ENCODE measurements at regions not wholly inside any gene's neighbourhood (a gene's known extent, or its start where the extent isn't known, plus 50 kb on each side); places are given as distances from the start of the nearest gene placed in this dataset.

DNA sequence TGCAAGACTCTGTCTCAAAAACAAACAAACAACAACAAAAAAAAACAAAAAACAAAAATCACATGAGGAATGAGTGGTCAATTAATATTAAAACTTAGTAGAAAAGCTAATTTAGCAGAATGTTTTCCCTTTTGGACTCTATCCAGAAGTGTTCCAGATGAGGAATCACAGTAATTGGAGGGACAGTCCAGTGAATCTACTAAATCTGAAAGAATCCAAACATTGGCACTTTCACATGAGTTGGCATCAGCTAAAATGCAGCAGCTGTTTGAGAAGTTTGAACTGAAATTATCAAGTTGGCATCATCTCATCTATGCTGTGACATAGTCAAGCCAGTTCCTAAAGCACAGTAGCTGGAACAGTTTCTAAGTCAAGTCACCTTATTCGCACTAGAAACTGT lies 367.8 kb downstream of the PPP1R3A start:
- intact Hi-C loops (cut with DNase I; ENCODE audit: low total_unique reads) (loop anchor here (5.0 kb wide), 1 partner anchor 1521 kb away; no protein-coding TSS in a partner anchor), in situ Hi-C loops (cut with MboI; ENCODE audit: low pct_ligation_motif_present in 1 of 4, low pct_unique_long_range_greater_than_20kb in 1 of 4, low sequenced_read_pairs in 3 of 4) (no loop called here)
- no peak for DNase-seq
- H3K4me3 ChIP-seq: no peak overlapping the region
- H3K27ac ChIP-seq: no peak overlapping the region
- no peaks in the 10 kb centered on the region for H3K9me3 ChIP-seq
- 75% methylated on average over 1 of the region's 1 CpG; no CpG with 5 or more reads in 1 of the 2 donors for WGBS, 2 donors (ENCODE audit: low coverage in 1 of 2)
- no peaks in the 10 kb centered on the region for H3K27me3 ChIP-seq
- TF ChIP-seq POLR2AphosphoS5 (IDR thresholded peaks at IDR 0.05): no peak
- no peak for TF ChIP-seq CTCF (IDR thresholded peaks at IDR 0.05)
- no peak for TF ChIP-seq EP300 (IDR thresholded peaks at IDR 0.05; ENCODE audit: low read depth)
- TF ChIP-seq POLR2A (IDR thresholded peaks at IDR 0.05): no peak
- H3K36me3 ChIP-seq: no peaks in the 10 kb centered on the region
- no peaks in the 10 kb centered on the region for H3K4me1 ChIP-seq

GRCh38 chr7:113548561-113548960 lies 370.2 kb downstream of the PPP1R3A start:
- in situ Hi-C loops (cut with MboI; ENCODE audit: low pct_ligation_motif_present in 1 of 4, low pct_unique_long_range_greater_than_20kb in 1 of 4, low sequenced_read_pairs in 3 of 4): no loop called here
- H3K4me3 ChIP-seq: no peak overlapping the region
- H3K27me3 ChIP-seq: no peaks in the 10 kb centered on the region
- TF ChIP-seq EP300 (IDR thresholded peaks at IDR 0.05; ENCODE audit: low read depth): no peak
- TF ChIP-seq POLR2AphosphoS5 (IDR thresholded peaks at IDR 0.05): no peak
- no peak for TF ChIP-seq CTCF (IDR thresholded peaks at IDR 0.05)
- no peak for TF ChIP-seq POLR2A (IDR thresholded peaks at IDR 0.05)
- H3K36me3 ChIP-seq: no peaks in the 10 kb centered on the region
- intact Hi-C loops (cut with DNase I; ENCODE audit: low total_unique reads): no loop called here
- H3K9me3 ChIP-seq: no peaks in the 10 kb centered on the region
- no peak for DNase-seq
- no peak overlapping the region for H3K27ac ChIP-seq
- no peaks in the 10 kb centered on the region for H3K4me1 ChIP-seq

DNA sequence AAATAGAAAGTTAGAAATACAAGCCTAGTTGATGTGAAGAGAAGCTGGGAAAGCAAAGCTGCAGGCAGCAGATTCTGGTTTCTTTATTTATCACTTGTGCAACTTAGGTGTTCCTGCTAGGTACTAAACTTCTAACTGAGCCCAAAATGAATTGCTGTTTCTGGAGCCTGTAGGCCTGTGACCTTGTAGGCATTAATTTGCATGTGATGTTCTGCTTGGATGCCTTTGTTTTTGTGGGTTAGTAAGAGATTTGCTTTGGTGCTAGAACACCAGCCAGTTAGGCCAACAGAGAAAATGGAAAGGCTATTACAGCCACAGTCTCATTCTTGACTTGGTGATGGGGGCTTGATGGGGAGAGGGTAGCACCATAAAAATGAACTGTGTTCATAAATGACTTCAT lies 370.7 kb downstream of the PPP1R3A start:
- no peak for TF ChIP-seq EP300 (IDR thresholded peaks at IDR 0.05; ENCODE audit: low read depth)
- TF ChIP-seq CTCF (IDR thresholded peaks at IDR 0.05): no peak
- TF ChIP-seq POLR2AphosphoS5 (IDR thresholded peaks at IDR 0.05): no peak
- no peak for TF ChIP-seq POLR2A (IDR thresholded peaks at IDR 0.05)
- Histone ChIP-seq H3K9me3 (no peaks in the 10 kb centered on the region), H3K27me3 (no peaks in the 10 kb centered on the region), H3K27ac (no peak overlapping the region), H3K4me3 (no peak overlapping the region), H3K4me1 (no peaks in the 10 kb centered on the region), H3K36me3 (no peaks in the 10 kb centered on the region)
- in situ Hi-C loops (cut with MboI; ENCODE audit: low pct_ligation_motif_present in 1 of 4, low pct_unique_long_range_greater_than_20kb in 1 of 4, low sequenced_read_pairs in 3 of 4) (no loop called here), intact Hi-C loops (cut with DNase I; ENCODE audit: low total_unique reads) (no loop called here)
- no peak for DNase-seq

DNA sequence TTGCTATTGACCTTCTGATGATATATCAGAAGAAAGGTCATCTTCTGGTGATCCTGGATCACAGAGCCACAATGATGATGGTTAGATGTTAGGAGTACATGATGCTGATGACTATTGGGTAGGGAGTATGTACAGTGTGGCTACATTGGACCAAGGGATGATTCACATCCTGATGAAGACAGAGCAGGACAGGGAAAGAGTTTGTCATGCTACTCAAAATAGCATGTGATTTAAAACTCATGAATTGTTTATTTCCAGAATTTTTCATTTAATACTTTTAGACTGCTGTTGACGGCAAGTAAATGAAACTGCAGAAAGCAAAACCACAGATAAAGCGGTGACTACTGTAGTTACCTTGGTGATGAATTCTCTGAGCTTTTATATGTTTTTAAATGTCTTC lies 397.3 kb downstream of the PPP1R3A start:
- Histone ChIP-seq H3K4me1 (no peaks in the 10 kb centered on the region), H3K27me3 (no peaks in the 10 kb centered on the region), H3K27ac (no peak overlapping the region), H3K36me3 (no peaks in the 10 kb centered on the region), H3K9me3 (peaks cover 0 to 3% of the 10 kb centered on the region in 2 donors), H3K4me3 (no peak overlapping the region)
- in situ Hi-C loops (cut with MboI; ENCODE audit: low pct_ligation_motif_present in 1 of 4, low pct_unique_long_range_greater_than_20kb in 1 of 4, low sequenced_read_pairs in 3 of 4): no loop called here
- WGBS, 2 donors (ENCODE audit: low coverage in 1 of 2): 87 to 91% methylated on average over 2 of the region's 2 CpGs
- intact Hi-C loops (cut with DNase I; ENCODE audit: low total_unique reads): no loop called here
- TF ChIP-seq EP300 (IDR thresholded peaks at IDR 0.05; ENCODE audit: low read depth) (no peak), CTCF (IDR thresholded peaks at IDR 0.05) (no peak)
- no peak for DNase-seq

Data from transverse colon (tissue), 4 donors.